Astrocyte (in vitro differentiated cells and primary cell): ENCODE measurements at regions not wholly inside any gene's neighbourhood (a gene's known extent, or its start where the extent isn't known, plus 50 kb on each side); places are given as distances from the start of the nearest gene placed in this dataset.

Experiments
- CTCF ChIP-seq: IDR thresholded peaks from 2 replicates; pipeline ENCODE4 v1.5.1; 2011; ENCODE audit warnings: low read depth, mild to moderate bottlenecking, inconsistent platforms, low read length, moderate library complexity; ENCODE audit not compliant: insufficient read depth
- EZH2 ChIP-seq: IDR thresholded peaks from 2 replicates; pipeline ENCODE4 v1.6.1; 2012; ENCODE audit warnings: mild to moderate bottlenecking, low read length, inconsistent platforms; ENCODE audit not compliant: insufficient read depth

GRCh38 chr4:184273166-184274147 lies 55.8 kb upstream of the ENPP6 start:
- TF ChIP-seq CTCF (no peak), EZH2 (no peak)
